Fibroblast of lung (primary cell): ENCODE measurements at regions not wholly inside any gene's neighbourhood (a gene's known extent, or its start where the extent isn't known, plus 50 kb on each side); places are given as distances from the start of the nearest gene placed in this dataset.

Source experiments
- DNase-seq, 2 donors: peaks; one replicate each; pipeline versions ENCODE4 v3.0.0 to v3.0.0-alpha.2; 2010; ENCODE audit warnings: low read depth in 2 of 2
- H2AFZ ChIP-seq: 2 replicates; pipeline ENCODE4 v1.5.1; 2012; ENCODE audit warnings: low read length, control low read depth, inconsistent platforms
- H3K27ac ChIP-seq: 2 replicates; pipeline ENCODE4 v1.5.1; 2011; ENCODE audit warnings: low read length, control low read depth; ENCODE audit not compliant: insufficient read depth
- H3K27me3 ChIP-seq: 2 replicates; pipeline ENCODE4 v1.5.1; 2011; ENCODE audit warnings: mild to moderate bottlenecking, low read length; ENCODE audit not compliant: control insufficient read depth, insufficient read depth
- H3K36me3 ChIP-seq: 2 replicates; pipeline ENCODE4 v1.5.1; 2011; ENCODE audit warnings: low read length; ENCODE audit not compliant: control insufficient read depth, insufficient read depth
- H3K4me1 ChIP-seq: 2 replicates; pipeline ENCODE4 v1.5.1; 2011; ENCODE audit warnings: low read length; ENCODE audit not compliant: control insufficient read depth, insufficient read depth; ENCODE audit errors: extremely low read depth
- H3K4me2 ChIP-seq: 2 replicates; pipeline ENCODE4 v1.5.1; 2011; ENCODE audit warnings: low read length, control low read depth; ENCODE audit not compliant: insufficient read depth; ENCODE audit errors: extremely low read depth
- H3K4me3 ChIP-seq, 4 experiments: fragments of 200-600 bp in 1 of 4; sonication (generic) in 1 of 4; replicated peaks in 1 of 4; 2 replicates each; pipeline ENCODE4 v1.5.1; 2011 to 2016; ENCODE audit warnings: low read length in 4 of 4, low read depth in 3 of 4, mild to moderate bottlenecking in 3 of 4, control low read depth in 2 of 4, inconsistent platforms in 1 of 4, mixed read lengths in 1 of 4; ENCODE audit not compliant: insufficient read depth in 1 of 4; ENCODE audit errors: control extremely low read depth in 1 of 4
- H3K79me2 ChIP-seq: 2 replicates; pipeline ENCODE4 v1.5.1; 2012; ENCODE audit warnings: mild to moderate bottlenecking, low read length, inconsistent platforms; ENCODE audit not compliant: control insufficient read depth, insufficient read depth
- H3K9ac ChIP-seq: 2 replicates; pipeline ENCODE4 v1.5.1; 2011; ENCODE audit warnings: mild to moderate bottlenecking, low read length, control low read depth; ENCODE audit not compliant: insufficient read depth
- H3K9me3 ChIP-seq: 2 replicates; pipeline ENCODE4 v1.5.1; 2012; ENCODE audit warnings: low read depth, low read length; ENCODE audit not compliant: control insufficient read depth, insufficient read depth
- H4K20me1 ChIP-seq: 2 replicates; pipeline ENCODE4 v1.5.1; 2011; ENCODE audit warnings: low read length; ENCODE audit not compliant: control insufficient read depth, insufficient read depth; ENCODE audit errors: extremely low read depth
- EZH2 ChIP-seq: IDR thresholded peaks from 2 replicates; pipeline ENCODE4 v1.5.1; 2012; ENCODE audit warnings: low read length, control low read depth, mild to moderate bottlenecking; ENCODE audit errors: missing control alignments
- TF ChIP-seq, protein P1 (sequence below), 2 donors: IDR thresholded peaks in 1 of 2; conservative IDR thresholded peaks in 1 of 2; 1 replicate in 1 of 2; 2 replicates in 1 of 2; pipeline ENCODE4 v1.5.1; 2011 to 2012; ENCODE audit warnings: low read length in 2 of 2, control low read depth in 1 of 2, inconsistent platforms in 1 of 2, low read depth in 1 of 2, mild to moderate bottlenecking in 1 of 2

DNA sequence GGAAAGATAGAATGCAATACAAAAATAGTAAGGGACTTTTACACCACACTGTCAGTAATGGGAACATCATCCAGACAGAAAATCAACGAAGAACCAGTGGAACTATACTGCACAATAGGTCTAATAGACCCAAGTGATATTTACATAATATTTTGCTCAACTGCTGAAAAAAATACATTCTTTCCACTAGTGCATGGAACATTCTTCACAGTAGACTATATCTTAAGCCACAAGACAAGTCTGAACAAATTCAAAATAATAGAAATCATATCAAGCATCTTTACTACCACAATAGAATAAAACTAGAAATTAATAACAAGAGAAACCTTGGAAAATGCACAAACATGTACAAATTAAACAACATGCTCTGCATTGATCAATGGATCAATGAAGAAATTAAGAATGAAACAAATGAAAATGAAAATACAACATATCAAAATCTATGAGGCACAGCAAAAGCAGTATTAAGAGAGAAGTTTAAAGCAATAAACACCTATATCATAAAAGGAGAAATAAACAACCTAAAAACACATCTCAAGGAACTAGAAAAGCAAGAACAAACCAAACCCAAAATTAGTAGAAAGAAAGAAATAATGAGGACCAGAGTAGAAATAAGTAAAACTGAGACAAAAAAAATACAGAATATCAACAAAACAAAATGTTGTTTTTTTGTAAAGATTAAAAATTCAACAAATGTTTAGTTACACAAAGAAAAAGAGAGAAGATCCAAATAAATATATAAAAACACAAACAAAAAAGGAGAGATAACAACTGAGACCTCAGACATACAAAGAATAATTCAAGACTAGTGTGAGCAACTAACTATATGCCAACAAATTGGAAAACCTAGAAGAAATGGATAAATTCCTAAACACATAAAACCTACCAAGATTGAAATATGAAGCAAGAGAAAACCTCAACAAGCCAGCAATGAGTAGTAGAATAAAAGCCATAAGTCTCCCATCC is 51.5 kb upstream of the ANTXR2 start:
- Histone ChIP-seq H3K4me2 (peak overlapping the region; percentile 3), H2AFZ (no peak overlapping the region), H3K79me2 (no peaks in the 10 kb centered on the region), H3K9me3 (no peaks in the 10 kb centered on the region), H3K27me3 (no peaks in the 10 kb centered on the region), H3K4me3 (no peak overlapping the region), H3K27ac (no peak overlapping the region), H3K9ac (no peak overlapping the region), H4K20me1 (no peaks in the 10 kb centered on the region), H3K36me3 (no peaks in the 10 kb centered on the region), H3K4me1 (peaks cover 5% of the 10 kb centered on the region)
- DNase-seq: no peak
- TF ChIP-seq, protein P1, sequence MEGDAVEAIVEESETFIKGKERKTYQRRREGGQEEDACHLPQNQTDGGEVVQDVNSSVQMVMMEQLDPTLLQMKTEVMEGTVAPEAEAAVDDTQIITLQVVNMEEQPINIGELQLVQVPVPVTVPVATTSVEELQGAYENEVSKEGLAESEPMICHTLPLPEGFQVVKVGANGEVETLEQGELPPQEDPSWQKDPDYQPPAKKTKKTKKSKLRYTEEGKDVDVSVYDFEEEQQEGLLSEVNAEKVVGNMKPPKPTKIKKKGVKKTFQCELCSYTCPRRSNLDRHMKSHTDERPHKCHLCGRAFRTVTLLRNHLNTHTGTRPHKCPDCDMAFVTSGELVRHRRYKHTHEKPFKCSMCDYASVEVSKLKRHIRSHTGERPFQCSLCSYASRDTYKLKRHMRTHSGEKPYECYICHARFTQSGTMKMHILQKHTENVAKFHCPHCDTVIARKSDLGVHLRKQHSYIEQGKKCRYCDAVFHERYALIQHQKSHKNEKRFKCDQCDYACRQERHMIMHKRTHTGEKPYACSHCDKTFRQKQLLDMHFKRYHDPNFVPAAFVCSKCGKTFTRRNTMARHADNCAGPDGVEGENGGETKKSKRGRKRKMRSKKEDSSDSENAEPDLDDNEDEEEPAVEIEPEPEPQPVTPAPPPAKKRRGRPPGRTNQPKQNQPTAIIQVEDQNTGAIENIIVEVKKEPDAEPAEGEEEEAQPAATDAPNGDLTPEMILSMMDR (conservative IDR thresholded peaks at IDR 0.05 in 1 of 2, IDR thresholded peaks at IDR 0.05 in 1 of 2; ENCODE audit: low read depth in 1 of 2, low read length in 2 of 2): no peak
- TF ChIP-seq EZH2: no peak
